Hippocampal formation (tissue), 2 donors: ENCODE measurements at regions not wholly inside any gene's neighbourhood (a gene's known extent, or its start where the extent isn't known, plus 50 kb on each side); places are given as distances from the start of the nearest gene placed in this dataset.
"Not testable (repeated sequence)": the region's sequence is repeated elsewhere in the genome, so short reads cannot be mapped to it uniquely, and the experiment has no call there.

Experiments
- DNase-seq, 2 donors: peaks; one replicate each; lab custom pipeline; 2025; lab: John Stamatoyannopoulos, UW

- DNase-seq = no peak
These were observed 303.5 kb downstream of the TBC1D4 start for GRCh38 chr13:75178436-75178835.

GRCh38 chr13:75175575-75175974 is 306.4 kb downstream of the TBC1D4 start:
- DNase-seq = no peak

- DNase-seq = not testable (repeated sequence)
These were observed 306.9 kb downstream of the TBC1D4 start for GRCh38 chr13:75175097-75175496.

- no peak for DNase-seq
These were observed 307.5 kb downstream of the TBC1D4 start for GRCh38 chr13:75174481-75174880.

- no peak for DNase-seq
These were observed 308.3 kb downstream of the TBC1D4 start for GRCh38 chr13:75173457-75174356.

GRCh38 chr13:75170311-75170710 is 311.7 kb downstream of the TBC1D4 start:
- no peak for DNase-seq

- no peak for DNase-seq
These were observed 316.3 kb downstream of the TBC1D4 start for GRCh38 chr13:75165543-75166230.

- no peak for DNase-seq
These were observed 320.2 kb downstream of the TBC1D4 start for GRCh38 chr13:75161804-75162203.

- DNase-seq = no peak
These were observed 321.0 kb downstream of the TBC1D4 start for GRCh38 chr13:75160984-75161383.

GRCh38 chr13:75154331-75154730 is 327.6 kb downstream of the TBC1D4 start:
- no peak for DNase-seq

- no peak for DNase-seq
These were observed 328.1 kb downstream of the TBC1D4 start for GRCh38 chr13:75153834-75154233.

GRCh38 chr13:75153386-75153785 is 328.6 kb downstream of the TBC1D4 start:
- DNase-seq = no peak

- DNase-seq = no peak
These were observed 330.8 kb downstream of the TBC1D4 start for GRCh38 chr13:75151081-75151643.

- no peak for DNase-seq
These were observed 332.2 kb downstream of the TBC1D4 start for GRCh38 chr13:75149776-75150175.

GRCh38 chr13:75147946-75148345 is 334.0 kb downstream of the TBC1D4 start:
- no peak for DNase-seq

GRCh38 chr13:75146436-75146835 is 335.5 kb downstream of the TBC1D4 start:
- no peak for DNase-seq

- no peak for DNase-seq
These were observed 336.0 kb downstream of the TBC1D4 start for GRCh38 chr13:75145927-75146326.

GRCh38 chr13:75139291-75139690 is 342.7 kb downstream of the TBC1D4 start:
- no peak for DNase-seq

- DNase-seq = no peak
These were observed 343.9 kb downstream of the TBC1D4 start for GRCh38 chr13:75137911-75138571.

GRCh38 chr13:75136151-75136550 is 345.8 kb downstream of the TBC1D4 start:
- DNase-seq = no peak

GRCh38 chr13:75135325-75135825 is 346.6 kb downstream of the TBC1D4 start:
- no peak for DNase-seq
